PFSK-1 (cell line): ENCODE measurements at regions not wholly inside any gene's neighbourhood (a gene's known extent, or its start where the extent isn't known, plus 50 kb on each side); places are given as distances from the start of the nearest gene placed in this dataset.

Source experiments
- POLR2AphosphoS5 ChIP-seq: IDR thresholded peaks from 2 replicates; pipeline ENCODE4 v1.6.1; 2012; ENCODE audit warnings: low read depth, mild to moderate bottlenecking, control low read depth, low read length, moderate library complexity
- TF ChIP-seq, protein P1 (sequence below), 2 experiments: IDR thresholded peaks; 2 replicates each; pipeline versions ENCODE4 v1.6.1 to v1.8.0; 2011 to 2012; ENCODE audit warnings: low read depth in 2 of 2, low read length in 2 of 2, control low read depth in 1 of 2, inconsistent platforms in 1 of 2, mild to moderate bottlenecking in 1 of 2, moderate library complexity in 1 of 2; ENCODE audit not compliant: insufficient read depth in 1 of 2

- TF ChIP-seq, protein P1, sequence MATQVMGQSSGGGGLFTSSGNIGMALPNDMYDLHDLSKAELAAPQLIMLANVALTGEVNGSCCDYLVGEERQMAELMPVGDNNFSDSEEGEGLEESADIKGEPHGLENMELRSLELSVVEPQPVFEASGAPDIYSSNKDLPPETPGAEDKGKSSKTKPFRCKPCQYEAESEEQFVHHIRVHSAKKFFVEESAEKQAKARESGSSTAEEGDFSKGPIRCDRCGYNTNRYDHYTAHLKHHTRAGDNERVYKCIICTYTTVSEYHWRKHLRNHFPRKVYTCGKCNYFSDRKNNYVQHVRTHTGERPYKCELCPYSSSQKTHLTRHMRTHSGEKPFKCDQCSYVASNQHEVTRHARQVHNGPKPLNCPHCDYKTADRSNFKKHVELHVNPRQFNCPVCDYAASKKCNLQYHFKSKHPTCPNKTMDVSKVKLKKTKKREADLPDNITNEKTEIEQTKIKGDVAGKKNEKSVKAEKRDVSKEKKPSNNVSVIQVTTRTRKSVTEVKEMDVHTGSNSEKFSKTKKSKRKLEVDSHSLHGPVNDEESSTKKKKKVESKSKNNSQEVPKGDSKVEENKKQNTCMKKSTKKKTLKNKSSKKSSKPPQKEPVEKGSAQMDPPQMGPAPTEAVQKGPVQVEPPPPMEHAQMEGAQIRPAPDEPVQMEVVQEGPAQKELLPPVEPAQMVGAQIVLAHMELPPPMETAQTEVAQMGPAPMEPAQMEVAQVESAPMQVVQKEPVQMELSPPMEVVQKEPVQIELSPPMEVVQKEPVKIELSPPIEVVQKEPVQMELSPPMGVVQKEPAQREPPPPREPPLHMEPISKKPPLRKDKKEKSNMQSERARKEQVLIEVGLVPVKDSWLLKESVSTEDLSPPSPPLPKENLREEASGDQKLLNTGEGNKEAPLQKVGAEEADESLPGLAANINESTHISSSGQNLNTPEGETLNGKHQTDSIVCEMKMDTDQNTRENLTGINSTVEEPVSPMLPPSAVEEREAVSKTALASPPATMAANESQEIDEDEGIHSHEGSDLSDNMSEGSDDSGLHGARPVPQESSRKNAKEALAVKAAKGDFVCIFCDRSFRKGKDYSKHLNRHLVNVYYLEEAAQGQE (IDR thresholded peaks at IDR 0.05; ENCODE audit: insufficient read depth in 1 of 2, low read depth in 2 of 2, low read length in 2 of 2) = no peak
- no peak for TF ChIP-seq POLR2AphosphoS5
Observed at GRCh38 chr2:234376229-234376628, 120.7 kb downstream of the ARL4C start.
